Calu3 (cell line): ENCODE measurements at regions not wholly inside any gene's neighbourhood (a gene's known extent, or its start where the extent isn't known, plus 50 kb on each side); places are given as distances from the start of the nearest gene placed in this dataset.

Source experiments
- BruUV-seq: library from RNA; stranded (reverse); fragments of 400-500 nt; replicated peaks from 2 replicates; lab custom pipeline; 2021; lab: Mats Ljungman, UMichigan
- CTCF ChIA-PET: fragments of 300-600 bp; sonication (Branson Sonifier 250); formaldehyde crosslinking; loops from one replicate; lab custom pipeline; 2022; ENCODE audit warnings: antibody characterized with exemption; lab: Charles Lee
- DNase-seq: peaks from one replicate; pipeline ENCODE4 v3.0.0; 2022
- H3K27ac Mint-ChIP-seq: one replicate; pipeline ENCODE4 v1.8.0; 2022; ENCODE audit warnings: mixed read lengths; ENCODE audit not compliant: unreplicated experiment
- H3K27me3 Mint-ChIP-seq: one replicate; pipeline ENCODE4 v1.8.0; 2022; ENCODE audit warnings: mixed read lengths; ENCODE audit not compliant: unreplicated experiment
- H3K36me3 Mint-ChIP-seq: one replicate; pipeline ENCODE4 v1.8.0; 2022; ENCODE audit warnings: mild to moderate bottlenecking, moderate library complexity, mixed read lengths; ENCODE audit not compliant: insufficient read depth, unreplicated experiment
- H3K4me1 Mint-ChIP-seq: one replicate; pipeline ENCODE4 v1.8.0; 2022; ENCODE audit warnings: mild to moderate bottlenecking, low read depth, mixed read lengths; ENCODE audit not compliant: unreplicated experiment
- H3K4me3 Mint-ChIP-seq: one replicate; pipeline ENCODE4 v1.8.0; 2022; ENCODE audit warnings: mild to moderate bottlenecking, low read depth, moderate library complexity, mixed read lengths; ENCODE audit not compliant: unreplicated experiment
- H3K9me3 Mint-ChIP-seq: one replicate; pipeline ENCODE4 v1.8.0; 2022; ENCODE audit warnings: low read depth, mixed read lengths; ENCODE audit not compliant: unreplicated experiment
- CTCF ChIP-seq: fragments of 200-600 bp; IDR thresholded peaks from one replicate; pipeline ENCODE4 v1.8.0; 2022; ENCODE audit warnings: antibody characterized with exemption; ENCODE audit not compliant: unreplicated experiment
- intact Hi-C: fragments of 100-400 bp; cut with micrococcal nuclease; formaldehyde crosslinking; loops from one replicate; pipeline ENCODE4 v1.10.0; 2022; ENCODE audit not compliant: unreplicated experiment

- H3K27ac Mint-ChIP-seq = no peak overlapping the region
- no peaks in the 10 kb centered on the region for H3K4me1 Mint-ChIP-seq
- H3K36me3 Mint-ChIP-seq = no peaks in the 10 kb centered on the region
- DNase-seq = no peak
- H3K4me3 Mint-ChIP-seq = no peak overlapping the region
- H3K9me3 Mint-ChIP-seq = no peaks in the 10 kb centered on the region
- TF ChIP-seq CTCF = no peak
- intact Hi-C loops = no loop called here
- no TSS peak for BruUV-seq
- H3K27me3 Mint-ChIP-seq = no peaks in the 10 kb centered on the region
- CTCF ChIA-PET = no interaction called here
Observed at GRCh38 chr1:194517567-194517966, 1331.2 kb upstream of the B3GALT2 start.

GRCh38 chr1:194515916-194516315, 1329.5 kb upstream of the B3GALT2 start:
- BruUV-seq = no TSS peak
- Mint-ChIP-seq H3K9me3 (peaks cover 6% of the 10 kb centered on the region), H3K4me1 (no peaks in the 10 kb centered on the region), H3K36me3 (no peaks in the 10 kb centered on the region), H3K27ac (no peak overlapping the region), H3K4me3 (no peak overlapping the region), H3K27me3 (no peaks in the 10 kb centered on the region)
- CTCF ChIA-PET = no interaction called here
- DNase-seq = no peak
- intact Hi-C loops = no loop called here
- no peak for TF ChIP-seq CTCF

- H3K4me3 Mint-ChIP-seq = no peak overlapping the region
Observed at GRCh38 chr1:194512957-194513356, 1326.5 kb upstream of the B3GALT2 start.

GRCh38 chr1:194512345-194512744, 1325.9 kb upstream of the B3GALT2 start:
- no TSS peak for BruUV-seq
- Mint-ChIP-seq H3K9me3 (peaks cover 14% of the 10 kb centered on the region), H3K36me3 (no peaks in the 10 kb centered on the region), H3K27ac (no peak overlapping the region), H3K27me3 (no peaks in the 10 kb centered on the region), H3K4me1 (no peaks in the 10 kb centered on the region), H3K4me3 (no peak overlapping the region)
- DNase-seq = no peak
- TF ChIP-seq CTCF = no peak
- intact Hi-C loops = no loop called here
- CTCF ChIA-PET = no interaction called here

More at GRCh38 chr1:194512957-194513356, 1326.5 kb upstream of the B3GALT2 start:
- Mint-ChIP-seq H3K9me3 (peaks cover 14% of the 10 kb centered on the region), H3K27ac (no peak overlapping the region), H3K36me3 (no peaks in the 10 kb centered on the region), H3K27me3 (no peaks in the 10 kb centered on the region), H3K4me1 (no peaks in the 10 kb centered on the region)
- intact Hi-C loops = no loop called here
- TF ChIP-seq CTCF = no peak
- BruUV-seq = no TSS peak
- CTCF ChIA-PET = no interaction called here
- DNase-seq = no peak
